ENCODE measurements at regions not wholly inside any gene's neighbourhood (a gene's known extent, or its start where the extent isn't known, plus 50 kb on each side); places are given as distances from the start of the nearest gene placed in this dataset.

GRCh38 chr18:73613706-73614340, 533.8 kb downstream of the FBXO15 start:
- Mint-ChIP-seq H3K9me3 (no peaks in the 10 kb centered on the region), H3K4me3 (no peak overlapping the region), H3K4me1 (no peaks in the 10 kb centered on the region), H3K27me3 (no peaks in the 10 kb centered on the region), H3K27ac (no peak overlapping the region), H3K36me3 (no peaks in the 10 kb centered on the region)
- CTCF ChIA-PET: interaction anchor here (0.8 kb wide), 1 partner anchor 48 kb away, joined by 3 read pairs; no protein-coding TSS in a partner anchor
- DNase-seq: no peak

GRCh38 chr18:73597832-73598615, 549.6 kb downstream of the FBXO15 start:
- peaks cover 15% of the 10 kb centered on the region for H3K9me3 Mint-ChIP-seq

GRCh38 chr18:73594749-73595148, 552.9 kb downstream of the FBXO15 start:
- Mint-ChIP-seq H3K4me3 (no peak overlapping the region), H3K4me1 (no peaks in the 10 kb centered on the region), H3K9me3 (peaks cover 15% of the 10 kb centered on the region), H3K27me3 (no peaks in the 10 kb centered on the region), H3K27ac (no peak overlapping the region), H3K36me3 (no peaks in the 10 kb centered on the region)
- DNase-seq: no peak
- CTCF ChIA-PET: no interaction called here

More at GRCh38 chr18:73597832-73598615, 549.6 kb downstream of the FBXO15 start:
- DNase-seq: no peak
- H3K4me1 Mint-ChIP-seq: no peaks in the 10 kb centered on the region
- no peak overlapping the region for H3K27ac Mint-ChIP-seq
- no peak overlapping the region for H3K4me3 Mint-ChIP-seq
- H3K27me3 Mint-ChIP-seq: no peaks in the 10 kb centered on the region
- CTCF ChIA-PET: no interaction called here
- H3K36me3 Mint-ChIP-seq: no peaks in the 10 kb centered on the region

- H3K4me3 Mint-ChIP-seq: no peak overlapping the region
- peaks cover 11% of the 10 kb centered on the region for H3K9me3 Mint-ChIP-seq
- H3K27me3 Mint-ChIP-seq: no peaks in the 10 kb centered on the region
- CTCF ChIA-PET: no interaction called here
- H3K36me3 Mint-ChIP-seq: no peaks in the 10 kb centered on the region
- DNase-seq: no peak
- H3K27ac Mint-ChIP-seq: no peak overlapping the region
- H3K4me1 Mint-ChIP-seq: no peaks in the 10 kb centered on the region
These were observed 554.4 kb downstream of the FBXO15 start for GRCh38 chr18:73593207-73593606.

- H3K27ac Mint-ChIP-seq: no peak overlapping the region
- H3K4me1 Mint-ChIP-seq: no peaks in the 10 kb centered on the region
- H3K27me3 Mint-ChIP-seq: no peaks in the 10 kb centered on the region
- H3K4me3 Mint-ChIP-seq: no peak overlapping the region
- peaks cover 2% of the 10 kb centered on the region for H3K9me3 Mint-ChIP-seq
- CTCF ChIA-PET: no interaction called here
- no peak for DNase-seq
- H3K36me3 Mint-ChIP-seq: no peaks in the 10 kb centered on the region
These were observed 556.7 kb downstream of the FBXO15 start for GRCh38 chr18:73590950-73591349.

GRCh38 chr18:73579698-73580097, 567.9 kb downstream of the FBXO15 start:
- CTCF ChIA-PET: no interaction called here
- Mint-ChIP-seq H3K9me3 (no peaks in the 10 kb centered on the region), H3K4me3 (no peak overlapping the region), H3K4me1 (no peaks in the 10 kb centered on the region), H3K27ac (no peak overlapping the region), H3K27me3 (no peaks in the 10 kb centered on the region), H3K36me3 (no peaks in the 10 kb centered on the region)
- no peak for DNase-seq

- Mint-ChIP-seq H3K36me3 (no peaks in the 10 kb centered on the region), H3K27me3 (no peaks in the 10 kb centered on the region), H3K4me1 (no peaks in the 10 kb centered on the region), H3K27ac (no peak overlapping the region), H3K9me3 (no peaks in the 10 kb centered on the region), H3K4me3 (no peak overlapping the region)
- CTCF ChIA-PET: no interaction called here
- no peak for DNase-seq
These were observed 570.3 kb downstream of the FBXO15 start for GRCh38 chr18:73577365-73577764.

GRCh38 chr18:73563901-73564472, 583.6 kb downstream of the FBXO15 start:
- peaks cover 2% of the 10 kb centered on the region for H3K9me3 Mint-ChIP-seq
- H3K27me3 Mint-ChIP-seq: no peaks in the 10 kb centered on the region
- H3K36me3 Mint-ChIP-seq: no peaks in the 10 kb centered on the region
- no peak overlapping the region for H3K4me3 Mint-ChIP-seq
- no peak for DNase-seq
- CTCF ChIA-PET: no interaction called here
- H3K27ac Mint-ChIP-seq: no peak overlapping the region
- no peaks in the 10 kb centered on the region for H3K4me1 Mint-ChIP-seq

GRCh38 chr18:73563345-73563744, 584.3 kb downstream of the FBXO15 start:
- H3K4me1 Mint-ChIP-seq: no peaks in the 10 kb centered on the region
- no peak overlapping the region for H3K4me3 Mint-ChIP-seq
- CTCF ChIA-PET: no interaction called here
- peaks cover 2% of the 10 kb centered on the region for H3K9me3 Mint-ChIP-seq
- H3K36me3 Mint-ChIP-seq: no peaks in the 10 kb centered on the region
- H3K27ac Mint-ChIP-seq: no peak overlapping the region
- no peaks in the 10 kb centered on the region for H3K27me3 Mint-ChIP-seq
- no peak for DNase-seq

- no peaks in the 10 kb centered on the region for H3K9me3 Mint-ChIP-seq
- H3K27ac Mint-ChIP-seq: no peak overlapping the region
- H3K4me3 Mint-ChIP-seq: no peak overlapping the region
- no peak for DNase-seq
- H3K4me1 Mint-ChIP-seq: no peaks in the 10 kb centered on the region
- no peaks in the 10 kb centered on the region for H3K27me3 Mint-ChIP-seq
- H3K36me3 Mint-ChIP-seq: no peaks in the 10 kb centered on the region
- CTCF ChIA-PET: no interaction called here
These were observed 590.7 kb downstream of the FBXO15 start for GRCh38 chr18:73556904-73557303.

GRCh38 chr18:73552171-73552570, 595.5 kb downstream of the FBXO15 start:
- H3K9me3 Mint-ChIP-seq: no peaks in the 10 kb centered on the region
- CTCF ChIA-PET: no interaction called here
- no peaks in the 10 kb centered on the region for H3K4me1 Mint-ChIP-seq
- H3K36me3 Mint-ChIP-seq: no peaks in the 10 kb centered on the region
- H3K27ac Mint-ChIP-seq: no peak overlapping the region
- H3K27me3 Mint-ChIP-seq: no peaks in the 10 kb centered on the region
- H3K4me3 Mint-ChIP-seq: no peak overlapping the region
- DNase-seq: no peak

- H3K4me3 Mint-ChIP-seq: no peak overlapping the region
- no peaks in the 10 kb centered on the region for H3K36me3 Mint-ChIP-seq
- H3K27me3 Mint-ChIP-seq: no peaks in the 10 kb centered on the region
- no peaks in the 10 kb centered on the region for H3K9me3 Mint-ChIP-seq
- CTCF ChIA-PET: no interaction called here
- no peaks in the 10 kb centered on the region for H3K4me1 Mint-ChIP-seq
- H3K27ac Mint-ChIP-seq: no peak overlapping the region
- DNase-seq: no peak
These were observed 596.4 kb downstream of the FBXO15 start for GRCh38 chr18:73551211-73551610.

GRCh38 chr18:73549236-73549635, 598.4 kb downstream of the FBXO15 start:
- CTCF ChIA-PET: no interaction called here
- no peaks in the 10 kb centered on the region for H3K4me1 Mint-ChIP-seq
- no peaks in the 10 kb centered on the region for H3K36me3 Mint-ChIP-seq
- no peaks in the 10 kb centered on the region for H3K27me3 Mint-ChIP-seq
- DNase-seq: no peak
- no peak overlapping the region for H3K27ac Mint-ChIP-seq
- no peak overlapping the region for H3K4me3 Mint-ChIP-seq
- H3K9me3 Mint-ChIP-seq: no peaks in the 10 kb centered on the region

GRCh38 chr18:73545472-73545871, 602.2 kb downstream of the FBXO15 start:
- Mint-ChIP-seq H3K27ac (no peak overlapping the region), H3K36me3 (no peaks in the 10 kb centered on the region)
- no peak for DNase-seq

GRCh38 chr18:73544617-73545016, 603.0 kb downstream of the FBXO15 start:
- Mint-ChIP-seq H3K9me3 (no peaks in the 10 kb centered on the region), H3K27me3 (no peaks in the 10 kb centered on the region), H3K4me3 (no peak overlapping the region), H3K36me3 (no peaks in the 10 kb centered on the region), H3K4me1 (no peaks in the 10 kb centered on the region), H3K27ac (no peak overlapping the region)
- no peak for DNase-seq
- CTCF ChIA-PET: no interaction called here

More at GRCh38 chr18:73545472-73545871, 602.2 kb downstream of the FBXO15 start:
- Mint-ChIP-seq H3K4me3 (no peak overlapping the region), H3K27me3 (no peaks in the 10 kb centered on the region), H3K4me1 (no peaks in the 10 kb centered on the region), H3K9me3 (no peaks in the 10 kb centered on the region)
- CTCF ChIA-PET: no interaction called here

Data from activated naive CD4-positive, alpha-beta T cell treated with anti-CD3 and anti-CD28 coated beads, Interleukin-2, amount 10 ng/mL, durations not matched to agents 7 days and 5 days (primary cell).